GM12864 (cell line): ENCODE measurements at regions not wholly inside any gene's neighbourhood (a gene's known extent, or its start where the extent isn't known, plus 50 kb on each side); places are given as distances from the start of the nearest gene placed in this dataset.
A peak's percentile ranks its signal among the peaks of the same experiment; 100 is the strongest.

Experiments used
- DNase-seq: peaks from one replicate; pipeline ENCODE4 v3.0.0-alpha.2; 2011; ENCODE audit warnings: low read depth
- H3K4me3 ChIP-seq: 2 replicates; pipeline ENCODE4 v1.5.1; 2011; ENCODE audit warnings: mild to moderate bottlenecking, low read depth, low read length, control low read depth
- CTCF ChIP-seq: IDR thresholded peaks from 2 replicates; pipeline ENCODE4 v1.5.1; 2011; ENCODE audit warnings: low read depth, mild to moderate bottlenecking, moderate library complexity, low read length, control low read depth, inconsistent platforms; ENCODE audit errors: missing control alignments

GRCh38 chr1:90434460-90434859, 282.6 kb downstream of the BARHL2 start:
- peak; percentile 27 for TF ChIP-seq CTCF
- no peak overlapping the region for H3K4me3 ChIP-seq
- no peak for DNase-seq

GRCh38 chr1:90417126-90417525, 300.0 kb downstream of the BARHL2 start:
- no peak for TF ChIP-seq CTCF
- no peak for DNase-seq
- H3K4me3 ChIP-seq: no peak overlapping the region

DNA sequence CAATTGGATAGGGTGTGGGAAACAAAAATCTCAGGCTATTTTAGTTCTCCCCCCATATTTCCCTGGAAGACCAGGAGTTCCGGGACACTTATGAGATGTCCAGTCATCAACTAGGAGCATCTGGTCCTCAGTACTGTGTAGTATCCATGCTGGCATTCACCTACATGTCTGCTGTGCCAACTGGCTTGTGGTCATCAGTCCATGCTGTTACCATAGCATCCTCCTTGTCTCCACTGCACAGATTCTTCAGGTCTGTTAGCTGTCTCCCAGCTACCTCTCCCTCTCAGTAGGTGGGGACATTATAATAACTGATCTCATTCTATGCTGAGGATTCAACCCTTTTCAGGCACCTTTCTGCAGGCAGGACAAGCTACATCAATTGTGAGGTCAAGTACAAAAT, 302.9 kb downstream of the BARHL2 start:
- TF ChIP-seq CTCF: no peak
- no peak for DNase-seq
- no peak overlapping the region for H3K4me3 ChIP-seq

- H3K4me3 ChIP-seq: no peak overlapping the region
- no peak for TF ChIP-seq CTCF
- DNase-seq: no peak
Measured at GRCh38 chr1:90413519-90413918, 303.6 kb downstream of the BARHL2 start.

DNA sequence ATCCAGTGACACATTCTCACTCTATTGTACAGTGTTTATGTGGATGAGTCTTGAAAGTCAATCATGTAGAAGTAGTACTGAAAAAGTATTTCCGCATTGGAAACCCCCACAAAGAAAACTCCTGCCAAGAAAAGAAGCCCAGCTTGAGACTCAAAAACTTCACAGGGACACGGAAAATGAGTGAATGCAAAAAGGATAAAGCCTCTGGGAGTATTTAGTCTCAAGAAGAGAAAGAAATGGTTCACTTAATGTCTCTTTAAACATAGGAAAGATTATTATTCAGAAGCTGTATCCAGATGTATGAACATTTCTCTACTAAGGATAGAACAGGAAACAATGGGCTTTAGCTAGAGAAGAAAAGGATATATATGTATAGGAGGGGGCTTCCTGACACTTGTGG, 304.5 kb downstream of the BARHL2 start:
- no peak overlapping the region for H3K4me3 ChIP-seq
- no peak for DNase-seq
- no peak for TF ChIP-seq CTCF

DNA sequence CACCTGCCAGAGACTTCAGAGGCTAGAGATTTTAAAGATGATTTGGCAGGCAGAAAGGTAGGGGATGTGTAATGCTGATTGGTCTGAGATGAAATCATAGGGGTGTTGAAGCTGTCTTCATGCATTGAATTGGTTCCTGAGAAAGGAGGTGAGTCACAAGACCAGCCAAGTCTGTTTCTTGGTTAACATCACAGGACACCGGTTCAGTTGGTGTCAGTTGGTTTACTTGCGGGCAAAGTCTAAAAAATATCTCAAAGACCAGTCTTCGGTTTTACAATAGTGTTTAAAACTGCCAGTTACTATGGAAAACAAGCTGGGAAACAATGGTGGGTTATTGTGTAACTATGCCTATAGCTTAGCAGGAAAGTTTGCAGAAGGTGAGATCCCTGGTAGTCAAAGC, 305.9 kb downstream of the BARHL2 start:
- DNase-seq: no peak
- H3K4me3 ChIP-seq: no peak overlapping the region
- no peak for TF ChIP-seq CTCF

DNA sequence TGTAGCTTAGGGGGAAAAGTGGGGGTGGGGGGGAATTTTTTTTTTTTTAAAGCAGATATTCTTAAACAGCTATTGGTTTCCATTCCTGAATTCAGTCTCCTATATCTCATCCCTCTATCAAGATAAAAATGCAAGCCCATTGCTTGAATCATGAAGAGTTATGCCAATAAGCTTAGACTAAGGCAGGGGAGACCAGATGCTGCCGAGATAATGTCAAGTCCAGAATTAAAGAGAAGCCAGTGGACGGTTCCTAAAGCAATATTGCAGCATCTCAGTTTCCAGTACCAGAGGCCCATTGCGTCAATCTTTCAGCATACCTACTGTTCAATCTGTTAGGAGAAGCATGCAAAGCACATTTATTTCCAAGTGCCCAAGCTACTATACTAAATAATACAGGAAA, 309.4 kb downstream of the BARHL2 start:
- no peak overlapping the region for H3K4me3 ChIP-seq
- DNase-seq: no peak
- TF ChIP-seq CTCF: no peak
